Effector CD8-positive, alpha-beta T cell (primary cell): ENCODE measurements at regions not wholly inside any gene's neighbourhood (a gene's known extent, or its start where the extent isn't known, plus 50 kb on each side); places are given as distances from the start of the nearest gene placed in this dataset.
A peak's percentile ranks its signal among the peaks of the same experiment; 100 is the strongest.

Experiments
- DNase-seq: peaks from one replicate; lab custom pipeline; 2025; lab: John Stamatoyannopoulos, UW

DNA sequence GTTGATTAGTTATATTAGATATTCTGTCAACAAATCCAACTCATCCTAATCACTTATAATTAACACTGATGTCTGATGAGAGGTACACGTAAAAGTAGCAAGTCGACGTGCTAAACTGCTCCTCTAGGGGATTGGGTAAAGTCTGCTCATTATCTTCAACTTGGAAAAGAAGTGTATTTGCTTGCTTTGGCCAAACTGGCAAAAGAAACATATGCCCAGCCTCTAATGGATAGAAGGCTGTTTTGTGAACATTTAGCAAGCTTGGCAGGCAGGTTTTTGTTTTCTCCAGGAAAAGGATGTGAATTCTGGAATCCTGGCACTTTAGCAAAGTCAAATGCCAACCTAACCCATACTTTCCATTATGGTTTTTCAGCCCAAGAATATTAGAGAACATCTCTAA, 264.8 kb downstream of the TBL1XR1 start:
- no peak for DNase-seq

DNA sequence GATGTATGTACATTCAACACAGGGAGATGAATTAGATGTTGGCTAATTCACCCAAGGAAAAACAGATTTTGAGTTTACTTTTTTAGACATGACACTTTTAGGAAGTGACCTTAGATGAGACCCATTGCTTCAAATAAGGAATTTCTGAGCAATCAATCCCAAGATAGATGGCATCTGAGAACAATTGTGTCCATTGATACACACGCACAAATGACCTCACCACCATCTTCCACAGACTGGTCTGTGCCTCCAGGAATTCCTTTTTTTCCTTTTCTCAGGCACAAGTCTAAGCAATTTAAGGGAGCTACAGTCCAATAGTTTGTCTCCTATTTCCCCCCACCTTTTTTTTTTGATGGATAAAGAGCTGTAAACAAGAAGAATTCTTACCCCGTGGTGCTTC, 265.3 kb downstream of the TBL1XR1 start:
- no peak for DNase-seq

DNA sequence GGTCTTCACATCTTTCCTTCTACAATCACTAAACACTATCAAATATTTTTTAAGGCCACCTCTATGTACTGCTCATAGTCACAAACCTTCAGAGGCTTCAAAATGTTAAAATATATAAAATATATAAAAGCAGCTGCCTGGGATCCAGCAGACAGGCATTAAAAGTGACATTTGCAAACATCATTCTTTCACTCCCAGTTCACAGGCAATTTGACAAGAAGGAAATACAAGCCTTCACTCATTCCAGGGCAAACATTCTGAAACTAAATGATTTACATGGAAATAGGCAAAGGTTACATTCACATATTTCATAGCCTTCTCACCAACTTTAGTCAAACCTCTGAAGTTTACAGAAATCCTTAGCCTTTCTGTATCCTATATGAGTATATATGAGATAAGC, 266.3 kb downstream of the TBL1XR1 start:
- DNase-seq: no peak

DNA sequence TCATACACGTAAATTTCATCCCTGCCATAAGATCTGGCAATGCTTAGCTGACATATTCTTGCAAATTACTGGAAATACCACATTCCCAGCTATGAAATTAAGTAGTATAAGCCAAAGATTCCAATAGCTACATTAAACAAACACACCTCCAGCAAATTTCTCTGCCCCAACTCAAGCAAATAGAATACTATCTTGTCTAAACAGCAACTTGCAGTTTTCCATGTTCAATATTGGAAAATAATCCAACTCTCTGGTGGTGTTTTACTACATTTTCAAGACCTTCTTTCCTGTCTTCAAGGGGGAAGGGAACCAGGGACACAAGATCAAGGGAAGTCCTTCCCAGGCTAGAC, 268.7 kb downstream of the TBL1XR1 start:
- no peak for DNase-seq

DNA sequence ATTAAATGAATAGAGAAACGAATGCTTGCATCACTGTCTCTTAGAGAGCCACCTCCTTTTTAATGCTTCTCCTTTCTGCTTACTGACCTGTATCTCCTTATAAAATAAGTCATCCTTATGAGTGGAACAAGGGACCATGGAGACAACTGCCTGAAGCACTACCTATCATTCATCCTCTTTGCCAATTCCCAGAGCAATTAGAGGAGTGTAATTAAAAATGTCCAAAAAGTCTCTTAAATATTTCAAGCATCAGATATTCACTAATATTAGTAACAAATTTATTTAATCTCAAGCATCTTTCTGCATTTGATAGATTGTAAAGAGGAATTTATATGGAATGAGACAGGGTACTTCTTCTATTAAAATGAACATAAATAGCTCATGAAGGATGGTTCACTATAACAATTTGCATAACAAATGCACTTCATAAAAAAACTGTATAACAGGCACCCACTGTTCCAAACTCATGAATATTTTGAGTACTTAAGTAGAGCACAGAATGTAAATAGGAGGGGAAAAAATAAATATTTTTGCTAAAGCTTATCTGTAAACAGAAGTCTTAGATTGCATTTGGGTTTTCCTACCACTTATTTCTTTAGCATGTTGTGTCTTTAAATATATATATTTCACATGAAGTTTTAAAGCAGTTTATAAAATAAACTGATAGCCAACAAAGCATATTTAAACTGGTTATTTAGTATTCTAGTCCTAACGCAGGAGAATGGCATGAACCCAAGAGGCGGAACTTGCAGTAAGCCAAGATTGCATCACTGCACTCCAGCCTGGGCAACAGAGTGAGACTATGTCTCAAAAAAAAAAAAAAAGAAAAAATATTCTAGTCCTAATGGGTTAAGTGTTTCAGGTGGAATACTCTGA, 269.3 kb downstream of the TBL1XR1 start:
- no peak for DNase-seq

DNA sequence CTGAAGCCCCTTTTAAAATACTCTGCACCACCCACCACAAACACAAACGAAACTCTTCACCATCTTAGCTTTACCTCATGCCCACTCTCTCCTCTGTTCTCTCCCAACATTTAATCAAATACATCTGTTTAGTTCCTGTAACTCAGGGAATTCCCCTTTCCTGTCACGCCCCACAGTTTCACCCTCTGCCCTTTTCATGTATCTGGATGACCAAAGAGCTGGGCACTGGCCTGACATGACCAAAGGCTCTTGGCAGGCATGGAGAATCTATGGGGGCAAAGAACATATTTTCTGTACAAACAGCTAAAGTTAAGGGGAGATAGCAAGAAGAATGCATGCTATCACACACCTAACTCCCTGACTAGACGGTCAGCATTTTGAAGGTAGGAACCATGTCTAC, 270.0 kb downstream of the TBL1XR1 start:
- no peak for DNase-seq

DNA sequence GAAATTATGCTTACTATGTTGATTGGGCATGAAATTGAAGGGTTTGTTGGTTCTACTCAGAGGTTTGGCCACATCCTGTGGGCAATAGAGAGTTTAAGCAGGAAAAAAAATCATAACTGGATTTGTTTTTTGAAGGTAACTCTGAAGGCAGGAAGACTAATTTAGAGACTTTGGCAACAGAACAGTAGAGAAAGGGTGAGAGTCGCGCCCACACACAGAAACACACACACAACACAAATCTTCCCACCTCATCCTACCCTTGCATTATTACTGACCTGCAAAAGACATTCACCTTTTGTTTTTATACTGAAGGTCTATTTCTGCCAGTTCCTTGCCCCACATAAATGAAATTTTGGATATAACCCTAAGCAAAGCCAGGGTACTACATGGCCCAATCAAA, 270.6 kb downstream of the TBL1XR1 start:
- no peak for DNase-seq

DNA sequence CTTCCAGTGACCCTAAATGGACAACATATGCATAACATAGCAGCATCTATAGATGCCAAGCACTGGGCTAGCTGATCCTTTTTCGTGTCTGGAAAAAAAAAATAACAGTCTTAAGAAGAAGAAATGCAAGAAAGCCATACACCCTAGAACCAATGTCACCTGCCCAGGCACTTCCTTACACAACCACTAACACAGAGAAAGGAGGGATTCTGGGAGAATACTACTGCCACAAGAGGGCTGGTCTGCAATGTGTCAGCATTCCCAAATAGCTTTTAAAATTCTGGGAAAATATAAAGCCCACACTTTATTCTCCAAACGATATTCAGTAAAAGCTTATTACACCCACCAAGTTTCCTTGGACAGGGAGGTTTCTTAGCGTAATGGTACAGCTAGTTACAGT, 271.2 kb downstream of the TBL1XR1 start:
- no peak for DNase-seq

DNA sequence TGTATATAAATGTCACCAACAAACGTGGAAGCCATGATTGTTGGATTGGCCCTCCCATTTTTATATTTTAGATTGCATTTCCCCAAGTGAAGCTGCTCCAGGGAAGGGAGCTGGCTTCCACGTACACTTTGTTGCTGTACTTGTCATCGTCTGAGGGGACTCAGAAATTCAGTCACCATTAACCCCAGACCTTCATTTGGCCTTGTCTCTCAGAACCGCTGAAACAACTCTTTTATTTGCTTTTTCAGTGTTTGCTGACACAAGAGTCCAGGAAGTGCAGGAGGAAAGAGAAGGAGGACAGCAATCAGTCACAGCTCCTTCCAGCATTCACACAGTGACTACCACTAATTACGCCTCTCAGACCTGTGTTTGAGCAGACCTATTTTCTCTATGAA, 276.5 kb downstream of the TBL1XR1 start:
- no peak for DNase-seq

DNA sequence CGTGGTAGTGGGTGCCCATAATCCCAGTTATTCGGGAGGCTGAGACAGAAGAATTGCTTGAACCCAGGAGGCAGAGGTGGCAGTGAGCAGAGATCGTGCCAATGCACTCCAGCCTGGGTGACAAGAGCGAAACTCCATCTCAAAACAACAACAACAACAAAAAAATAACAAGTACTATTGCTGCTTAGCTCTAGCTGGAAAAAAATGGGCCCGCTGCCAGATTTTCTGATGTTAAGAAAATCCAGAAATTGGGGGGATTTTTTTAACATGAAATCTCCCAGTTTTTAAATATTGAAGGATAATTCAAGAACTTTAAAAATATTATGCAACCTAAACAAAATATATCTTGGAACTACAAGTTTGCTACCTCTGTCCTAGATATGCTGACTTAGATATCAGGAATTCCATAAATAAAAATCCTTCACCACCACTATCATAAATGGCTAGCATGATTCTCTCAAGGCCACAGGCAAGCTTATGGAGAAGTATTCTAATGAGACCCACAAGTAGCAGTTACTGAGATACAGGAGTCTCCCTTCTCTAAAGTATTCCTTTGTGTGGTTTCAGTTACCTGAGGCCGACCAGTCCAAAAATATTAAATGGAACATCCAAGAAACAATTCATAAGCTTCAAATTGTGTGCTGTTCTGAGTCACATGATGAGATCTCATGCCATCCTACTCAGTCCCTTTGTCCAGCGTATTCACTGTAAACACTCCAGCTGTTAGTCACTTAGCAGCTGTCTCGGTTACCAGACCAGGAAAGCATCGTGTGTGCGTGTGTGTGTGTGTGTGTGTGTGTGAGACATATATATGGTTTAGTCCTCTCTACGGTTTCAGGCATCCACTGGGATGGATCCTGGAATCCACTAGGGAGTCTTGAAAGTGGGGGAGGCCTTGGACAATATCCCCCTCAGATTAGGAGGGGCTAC, 277.2 kb downstream of the TBL1XR1 start:
- DNase-seq: no peak

DNA sequence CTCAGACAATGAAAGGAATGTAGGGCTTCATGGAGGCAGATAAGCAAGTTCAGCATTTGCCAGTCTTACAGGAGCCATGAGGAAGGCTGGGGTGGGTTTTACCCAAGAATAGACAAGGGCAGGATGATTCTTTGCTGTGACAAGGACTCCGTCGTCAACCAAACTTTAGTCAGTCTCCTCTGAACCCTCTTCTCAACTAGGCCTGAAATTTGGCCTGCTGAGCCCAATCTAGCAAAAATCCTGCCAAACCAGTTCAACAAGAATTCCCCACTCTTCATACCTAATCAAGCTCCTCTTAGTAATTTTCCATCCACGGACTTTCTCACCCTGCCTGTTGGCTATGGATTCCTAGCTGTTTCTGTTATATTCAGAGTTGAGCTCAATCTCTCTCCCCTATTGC, 280.5 kb downstream of the TBL1XR1 start:
- DNase-seq: no peak

DNA sequence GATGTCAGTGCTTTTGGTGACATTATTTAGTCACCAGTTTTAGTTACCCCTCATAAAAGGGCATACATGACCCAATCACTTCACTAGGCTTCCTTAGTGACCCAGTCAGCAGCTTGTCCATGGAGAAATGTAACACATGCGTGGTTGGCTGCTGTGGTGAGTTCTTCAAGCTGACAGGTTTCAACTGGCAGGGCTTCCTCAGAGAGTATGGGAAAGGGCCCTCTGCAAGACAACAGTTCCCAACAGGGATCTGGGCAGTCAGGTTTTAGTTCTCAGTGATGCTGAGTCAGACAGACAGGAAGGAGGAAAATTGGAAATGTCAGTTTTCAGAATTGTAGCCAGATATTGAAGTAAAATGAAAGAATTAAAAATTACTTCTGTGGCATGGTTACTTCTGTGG, 282.5 kb downstream of the TBL1XR1 start:
- DNase-seq: no peak

DNA sequence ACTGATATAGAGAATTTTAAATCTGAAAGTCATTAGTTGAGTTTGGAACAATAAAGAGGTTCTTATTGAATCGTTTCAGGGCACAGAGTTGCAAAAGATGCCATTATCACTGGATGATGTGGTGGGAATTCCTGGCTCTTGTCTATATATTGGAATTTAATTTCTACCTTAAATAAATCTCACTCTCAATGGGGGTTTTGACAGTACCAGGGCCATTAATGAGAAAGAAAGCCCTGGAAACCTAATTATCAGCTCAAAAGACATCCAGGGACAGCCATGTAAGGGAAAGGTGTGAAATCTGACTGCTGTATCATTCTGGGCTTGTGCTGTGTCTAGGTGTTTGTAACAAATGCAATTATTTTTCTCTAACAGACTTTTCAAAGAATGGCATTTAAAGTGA, 285.7 kb downstream of the TBL1XR1 start:
- no peak for DNase-seq

DNA sequence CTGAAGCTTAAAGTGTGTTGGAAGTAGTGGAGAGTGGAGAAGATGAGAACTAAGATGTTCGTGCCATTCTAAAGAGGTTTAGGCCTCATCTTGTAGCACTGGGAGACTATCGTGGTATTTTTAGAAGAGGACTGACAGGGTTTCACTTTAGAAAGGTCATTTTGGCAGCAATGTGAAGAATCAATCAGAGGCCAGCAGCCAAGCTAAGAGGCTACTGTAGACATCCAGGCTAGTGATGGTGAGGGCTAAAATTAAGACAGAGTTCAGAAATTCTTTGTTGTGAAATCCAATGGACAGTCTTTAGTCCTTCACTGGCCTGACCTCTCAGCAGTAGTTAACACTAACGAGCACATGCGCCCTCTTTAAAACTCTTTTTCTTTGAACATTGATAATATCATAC, 288.2 kb downstream of the TBL1XR1 start:
- no peak for DNase-seq

DNA sequence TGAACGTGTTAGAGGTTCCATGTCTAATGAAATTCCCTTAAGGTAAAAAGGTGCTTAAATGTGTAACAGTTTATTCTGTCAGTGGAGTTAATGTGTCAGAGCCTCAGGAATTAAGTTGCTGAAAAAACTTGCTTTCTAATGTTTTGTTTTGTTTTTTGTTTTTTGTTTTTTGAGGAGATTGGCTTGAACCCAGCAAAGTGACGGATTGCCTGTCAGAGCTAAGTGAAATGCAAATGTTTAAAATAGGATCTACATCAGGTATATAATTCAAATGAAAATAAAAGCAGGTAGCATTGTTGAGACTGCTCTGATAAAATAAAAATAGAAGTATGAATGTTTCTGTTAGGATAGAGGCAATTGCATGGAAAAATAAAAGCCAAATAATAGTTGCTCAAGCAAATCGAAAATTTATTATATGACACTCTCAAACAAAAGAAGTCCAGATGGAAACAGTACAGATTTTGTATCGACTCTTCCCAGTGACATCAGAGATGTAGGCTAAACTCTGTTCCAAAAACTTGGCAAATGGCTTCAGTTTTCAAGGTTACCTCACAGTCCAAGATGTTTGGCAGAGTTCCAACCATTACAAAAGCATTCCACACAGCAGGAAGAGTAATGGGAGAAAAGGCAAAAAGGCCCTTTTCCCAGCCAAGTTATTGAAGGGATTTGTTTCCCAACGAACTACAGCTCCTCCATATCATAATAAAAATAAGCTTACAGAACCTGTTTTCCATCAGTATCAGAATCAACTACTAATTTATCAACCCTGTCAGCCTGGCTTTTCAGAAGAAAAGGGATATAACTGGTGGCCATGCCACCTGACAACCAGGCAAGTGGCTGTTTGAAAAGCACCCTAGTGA, 291.0 kb downstream of the TBL1XR1 start:
- DNase-seq: no peak

DNA sequence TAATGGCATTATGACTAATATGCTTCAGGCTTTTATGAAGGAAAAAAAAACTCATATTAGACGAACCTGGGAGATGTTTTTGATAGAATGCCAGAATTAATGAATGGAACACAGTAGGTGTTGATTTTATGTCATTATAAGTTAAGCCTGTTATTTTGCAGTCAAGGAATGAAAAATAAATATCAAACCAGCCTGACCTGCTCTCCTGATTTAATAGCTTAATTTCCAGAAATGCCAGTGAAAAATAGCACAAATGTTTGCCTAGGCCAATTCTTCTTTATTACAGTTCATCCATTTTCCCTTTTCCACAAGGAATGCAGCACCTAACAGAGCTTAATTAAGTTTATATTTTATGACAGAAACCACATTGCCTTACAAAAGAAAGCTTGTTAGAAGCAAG, 292.0 kb downstream of the TBL1XR1 start:
- no peak for DNase-seq

DNA sequence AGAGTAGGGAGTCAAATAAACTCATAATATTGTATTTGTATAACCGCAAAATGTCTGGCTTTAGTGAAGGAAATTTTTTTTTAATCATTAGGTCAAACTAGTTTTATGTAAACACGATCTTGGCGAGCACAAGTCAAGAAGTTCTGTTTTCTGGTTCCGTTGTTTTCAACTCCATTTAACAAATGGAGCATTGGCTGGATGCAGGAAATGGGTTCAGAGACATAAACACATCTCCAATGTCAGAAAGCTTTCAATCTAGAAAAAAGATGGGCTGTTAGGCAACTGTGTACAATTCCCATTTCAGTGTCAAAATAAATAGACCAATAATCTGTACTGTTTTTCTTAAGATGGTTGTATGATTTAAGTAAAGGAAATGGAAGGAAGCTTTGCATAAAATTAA, 292.8 kb downstream of the TBL1XR1 start:
- DNase-seq: no peak

DNA sequence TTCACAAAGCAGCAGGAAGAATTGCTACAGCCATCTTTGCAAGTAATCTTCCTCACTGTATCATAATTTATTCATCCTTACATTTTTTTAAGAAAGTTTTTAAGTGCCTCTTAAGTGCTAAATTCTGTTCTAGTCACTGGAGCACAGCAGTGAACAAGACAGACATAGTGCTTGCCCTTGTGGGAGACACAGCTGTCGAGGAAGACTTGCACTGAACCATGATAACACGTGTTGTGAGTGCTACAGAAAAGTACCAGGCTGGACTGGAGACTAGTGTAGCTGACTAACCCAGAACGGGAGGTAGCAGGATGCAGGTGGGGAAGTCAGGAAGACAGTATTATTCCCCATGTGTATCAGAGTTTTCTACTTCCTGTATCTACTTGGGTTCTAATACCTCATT, 300.6 kb downstream of the TBL1XR1 start:
- no peak for DNase-seq

DNA sequence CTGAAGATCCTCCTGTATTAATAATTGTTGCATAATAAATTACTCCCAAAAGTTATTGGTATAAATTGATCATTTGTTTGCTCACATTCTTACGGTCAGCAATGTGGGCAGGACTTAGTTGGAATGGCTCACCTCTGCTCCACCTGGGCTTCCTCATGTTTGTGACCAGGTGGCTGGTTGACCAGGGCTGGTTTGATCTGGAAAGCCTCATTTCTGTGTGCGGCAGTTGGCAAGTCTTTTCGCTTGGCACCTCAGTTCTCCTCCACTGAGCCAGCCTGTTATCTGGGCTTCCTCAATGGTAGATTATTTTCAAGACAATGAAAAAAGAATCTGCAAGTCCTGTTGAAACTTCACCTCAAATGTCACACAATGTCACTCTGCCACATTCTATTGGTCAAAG, 301.1 kb downstream of the TBL1XR1 start:
- no peak for DNase-seq

DNA sequence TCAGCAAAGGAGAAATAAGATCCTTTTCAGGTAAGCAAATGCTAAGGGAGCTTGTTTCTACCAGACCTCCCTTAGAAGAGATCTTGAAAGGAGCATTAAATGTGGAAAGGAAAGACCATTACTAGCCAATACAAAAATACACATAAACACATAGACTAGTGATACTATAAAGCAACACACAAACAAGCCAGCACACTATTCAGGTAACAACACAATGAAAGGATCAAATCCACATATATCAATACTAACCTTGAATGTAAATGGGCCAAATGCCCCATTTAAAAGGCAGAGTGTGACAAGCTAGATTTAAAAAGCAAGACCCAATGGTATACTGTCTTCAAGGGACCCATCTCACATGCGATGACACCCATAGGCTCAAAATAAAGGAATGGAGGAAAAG, 317.6 kb downstream of the TBL1XR1 start:
- no peak for DNase-seq

DNA sequence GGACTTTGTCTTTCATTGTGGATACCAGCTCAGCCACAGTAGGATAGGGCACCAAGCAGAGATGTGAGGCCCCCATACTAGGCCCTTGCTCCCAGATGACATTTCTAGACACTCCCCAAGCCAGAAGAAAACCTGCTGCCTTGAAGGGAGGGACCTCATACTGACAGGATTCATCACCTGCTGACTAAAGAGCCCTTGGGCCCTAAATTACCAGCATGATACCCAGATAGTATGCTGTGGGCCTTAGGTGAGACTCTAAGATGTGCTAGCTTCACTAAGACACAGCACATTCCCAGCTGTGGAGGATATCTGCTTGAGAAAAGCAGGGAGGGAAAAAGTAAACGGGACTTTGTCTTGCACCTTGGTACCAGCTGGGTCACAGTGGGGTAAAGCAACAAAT, 324.0 kb downstream of the TBL1XR1 start:
- DNase-seq: no peak

DNA sequence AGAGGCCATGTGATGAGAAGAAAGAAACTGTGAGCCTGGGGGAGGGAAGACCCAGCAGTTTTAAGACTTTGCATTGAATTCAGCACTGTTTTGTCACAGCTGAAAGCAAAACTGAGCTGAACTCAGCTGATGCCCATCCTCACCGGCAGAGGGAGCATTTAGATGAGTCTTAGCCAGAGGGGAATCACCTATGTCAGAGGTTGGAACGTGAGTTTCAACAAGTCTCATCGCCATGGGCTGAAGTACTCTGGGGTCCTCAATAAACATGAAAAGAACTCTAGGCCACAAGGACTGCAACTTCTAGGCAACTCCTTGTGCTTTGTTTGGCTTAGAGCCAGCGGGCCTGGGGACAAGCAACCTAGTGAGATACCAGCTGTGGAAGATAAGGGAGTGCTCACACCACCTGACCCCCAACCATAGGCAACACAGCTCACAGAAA, 324.5 kb downstream of the TBL1XR1 start:
- DNase-seq: peak; percentile 17
